H1 (cell line): ENCODE measurements at regions not wholly inside any gene's neighbourhood (a gene's known extent, or its start where the extent isn't known, plus 50 kb on each side); places are given as distances from the start of the nearest gene placed in this dataset.

Source experiments
- CTCF ChIA-PET: fragments of 300-600 bp; sonication (Branson Sonifier 250); formaldehyde crosslinking; loops from one replicate; lab custom pipeline; 2021; ENCODE audit not compliant: partially characterized antibody; lab: Charles Lee
- POLR2A ChIA-PET: fragments of 300-600 bp; sonication (Branson Sonifier 250); formaldehyde crosslinking; loops from one replicate; lab custom pipeline; 2021; ENCODE audit warnings: inconsistent platforms; ENCODE audit not compliant: partially characterized antibody; lab: Charles Lee
- DNase-seq, 2 experiments: peaks; one replicate each; pipeline versions ENCODE4 v3.0.0 to v3.0.0-alpha.2; 2010 to 2022; ENCODE audit warnings: low spot score in 2 of 2, low read depth in 1 of 2, mixed read lengths in 1 of 2
- FAIRE-seq: peaks from 2 replicates; lab custom pipeline; 2011; peaks lifted over from hg19 to GRCh38; lab: Jason Lieb, UNC
- H2AFZ ChIP-seq: 2 replicates; pipeline ENCODE4 v1.8.1; 2012; ENCODE audit warnings: low read length, inconsistent platforms
- H2AK5ac ChIP-seq: 2 replicates; pipeline ENCODE4 v1.6.1; 2013; ENCODE audit warnings: low read depth, low read length
- H2BK120ac ChIP-seq: replicated peaks from 2 replicates; pipeline ENCODE3; 2013; ENCODE audit warnings: low read depth, low read length, inconsistent platforms
- H2BK12ac ChIP-seq: 2 replicates; pipeline ENCODE4 v1.6.1; 2013; ENCODE audit warnings: low read depth, low read length
- H2BK15ac ChIP-seq: 2 replicates; pipeline ENCODE4 v1.6.1; 2013; ENCODE audit warnings: low read length
- H2BK20ac ChIP-seq: 2 replicates; pipeline ENCODE4 v1.6.1; 2013; ENCODE audit warnings: low read length
- H2BK5ac ChIP-seq: 2 replicates; pipeline ENCODE4 v1.6.1; 2013; ENCODE audit warnings: low read depth, low read length
- H3K14ac ChIP-seq: 2 replicates; pipeline ENCODE4 v1.6.1; 2013; ENCODE audit warnings: inconsistent platforms; ENCODE audit not compliant: insufficient read length
- H3K18ac ChIP-seq: 2 replicates; pipeline ENCODE4 v1.6.1; 2013; ENCODE audit warnings: low read length; ENCODE audit errors: extremely low read depth
- H3K23ac ChIP-seq: 2 replicates; pipeline ENCODE4 v1.6.1; 2013; ENCODE audit warnings: inconsistent platforms; ENCODE audit not compliant: insufficient read length
- H3K23me2 ChIP-seq: 2 replicates; pipeline ENCODE4 v1.6.1; 2013; ENCODE audit warnings: low read depth, low read length
- H3K27ac ChIP-seq: 2 replicates; pipeline ENCODE4 v1.6.1; 2011; ENCODE audit warnings: low read depth, low read length, inconsistent platforms
- H3K27me3 ChIP-seq, 4 experiments: replicated peaks in 1 of 4; 1 replicate in 1 of 4; 2 replicates in 3 of 4; pipeline versions ENCODE4 v1.6.1 to v1.8.1; 2011 to 2013; ENCODE audit warnings: low read length in 3 of 4, mild to moderate bottlenecking in 3 of 4, inconsistent platforms in 2 of 4, mixed read lengths in 2 of 4, moderate library complexity in 1 of 4; ENCODE audit not compliant: control insufficient read depth in 3 of 4, insufficient read depth in 3 of 4; ENCODE audit errors: extremely low read depth in 1 of 4
- H3K36me3 ChIP-seq, 4 experiments: 2 replicates each; pipeline versions ENCODE4 v1.6.1 to v1.8.1; 2011 to 2013; ENCODE audit warnings: mild to moderate bottlenecking in 4 of 4, low read length in 3 of 4, moderate library complexity in 2 of 4, control low read depth in 1 of 4, inconsistent platforms in 1 of 4; ENCODE audit not compliant: insufficient read depth in 4 of 4, control insufficient read depth in 2 of 4
- H3K4ac ChIP-seq: replicated peaks from 2 replicates; pipeline ENCODE3; 2013; ENCODE audit warnings: low read length, low read depth, mixed read lengths, inconsistent platforms; ENCODE audit not compliant: insufficient read length
- H3K4me1 ChIP-seq, 4 experiments: replicated peaks in 1 of 4; 1 replicate in 1 of 4; 2 replicates in 3 of 4; pipeline versions ENCODE4 v1.6.1 to v1.8.1; 2011 to 2013; ENCODE audit warnings: low read length in 3 of 4, inconsistent platforms in 2 of 4, mixed read lengths in 1 of 4; ENCODE audit not compliant: insufficient read depth in 4 of 4, control insufficient read depth in 3 of 4
- H3K4me2 ChIP-seq, 2 experiments: 2 replicates each; pipeline versions ENCODE4 v1.6.1 to v1.8.1; 2011 to 2013; ENCODE audit warnings: low read depth in 2 of 2, low read length in 2 of 2, control low read depth in 1 of 2, inconsistent platforms in 1 of 2, mild to moderate bottlenecking in 1 of 2; ENCODE audit not compliant: insufficient read depth in 1 of 2
- H3K4me3 ChIP-seq, 4 experiments: fragments of 200-600, 300-600 bp in 1 of 4; sonication (generic), shearing (Covaris generic), sonication (Bioruptor Twin) in 1 of 4; 2 replicates each; pipeline versions ENCODE4 v1.5.1 to v1.8.1; 2011 to 2016; ENCODE audit warnings: low read length in 4 of 4, low read depth in 3 of 4, control low read depth in 2 of 4, inconsistent platforms in 2 of 4, mild to moderate bottlenecking in 2 of 4, mixed read lengths in 1 of 4, moderate library complexity in 1 of 4; ENCODE audit not compliant: insufficient read depth in 2 of 4; ENCODE audit errors: extremely low read depth in 1 of 4
- H3K56ac ChIP-seq: replicated peaks from 2 replicates; pipeline ENCODE3; 2013; ENCODE audit warnings: low read depth, mild to moderate bottlenecking, mixed read lengths, low read length, inconsistent platforms; ENCODE audit not compliant: insufficient read length
- H3K79me1 ChIP-seq: 2 replicates; pipeline ENCODE4 v1.6.1; 2013; ENCODE audit warnings: low read depth, low read length, control low read depth
- H3K79me2 ChIP-seq, 2 experiments: 2 replicates each; pipeline versions ENCODE4 v1.6.1 to v1.8.1; 2012 to 2013; ENCODE audit warnings: low read length in 2 of 2, mild to moderate bottlenecking in 2 of 2, inconsistent platforms in 1 of 2; ENCODE audit not compliant: insufficient read depth in 2 of 2, control insufficient read depth in 1 of 2
- H3K9ac ChIP-seq, 4 experiments: replicated peaks in 1 of 4; 1 replicate in 1 of 4; 2 replicates in 3 of 4; pipeline versions ENCODE4 v1.6.1 to v1.8.1; 2011 to 2013; ENCODE audit warnings: low read depth in 3 of 4, low read length in 3 of 4, control low read depth in 2 of 4, mild to moderate bottlenecking in 2 of 4, moderate library complexity in 2 of 4, inconsistent platforms in 1 of 4; ENCODE audit errors: extremely low read depth in 1 of 4
- H3K9me3 ChIP-seq, 2 experiments: 2 replicates each; pipeline versions ENCODE4 v1.6.1 to v1.8.1; 2012 to 2013; ENCODE audit warnings: mild to moderate bottlenecking in 2 of 2, moderate library complexity in 2 of 2, control low read depth in 1 of 2, inconsistent platforms in 1 of 2, low read depth in 1 of 2, low read length in 1 of 2, mixed read lengths in 1 of 2; ENCODE audit not compliant: insufficient read depth in 2 of 2
- H4K20me1 ChIP-seq, 2 experiments: replicated peaks in 1 of 2; 2 replicates each; pipeline versions ENCODE3 to v1.8.1; 2011 to 2013; ENCODE audit warnings: inconsistent platforms in 2 of 2, low read length in 2 of 2, mild to moderate bottlenecking in 1 of 2; ENCODE audit not compliant: insufficient read depth in 2 of 2, control insufficient read depth in 1 of 2
- H4K5ac ChIP-seq: 2 replicates; pipeline ENCODE4 v1.6.1; 2013; ENCODE audit warnings: low read length, low read depth, mixed read lengths, inconsistent platforms; ENCODE audit not compliant: insufficient read length
- H4K8ac ChIP-seq: 2 replicates; pipeline ENCODE4 v1.8.0; 2013; ENCODE audit warnings: mild to moderate bottlenecking, moderate library complexity, low read length, inconsistent platforms; ENCODE audit not compliant: insufficient read depth; ENCODE audit errors: extremely low read depth
- H4K91ac ChIP-seq: replicated peaks from 2 replicates; pipeline ENCODE3; 2013; ENCODE audit warnings: low read length, mixed read lengths, inconsistent platforms; ENCODE audit not compliant: insufficient read length
- BRCA1 ChIP-seq: IDR thresholded peaks from 2 replicates; pipeline ENCODE4 v1.6.1; 2012; ENCODE audit warnings: low read depth, low read length, improper control_type of control experiment
- EP300 ChIP-seq, 2 experiments: IDR thresholded peaks; 1 replicate in 1 of 2; 2 replicates in 1 of 2; pipeline ENCODE4 v1.6.1; 2011 to 2012; ENCODE audit warnings: low read depth in 2 of 2, low read length in 2 of 2, mild to moderate bottlenecking in 2 of 2, borderline replicate concordance in 1 of 2, inconsistent platforms in 1 of 2, moderate library complexity in 1 of 2
- KDM5A ChIP-seq: fragments of 200-600 bp; IDR thresholded peaks from 2 replicates; pipeline ENCODE4 v1.7.1; 2012; ENCODE audit warnings: mild to moderate bottlenecking, low read length, inconsistent platforms, mixed read lengths
- MAX ChIP-seq: IDR thresholded peaks from 2 replicates; pipeline ENCODE4 v1.6.1; 2012; ENCODE audit warnings: inconsistent platforms
- RAD21 ChIP-seq, 2 experiments: IDR thresholded peaks in 1 of 2; conservative IDR thresholded peaks in 1 of 2; 2 replicates each; pipeline ENCODE4 v1.6.1; 2011; ENCODE audit warnings: low read depth in 2 of 2, low read length in 2 of 2, improper control_type of control experiment in 1 of 2, inconsistent platforms in 1 of 2, mild to moderate bottlenecking in 1 of 2, moderate library complexity in 1 of 2
- RBBP5 ChIP-seq: IDR thresholded peaks from 2 replicates; pipeline ENCODE4 v1.7.1; 2012; ENCODE audit warnings: low read depth, mild to moderate bottlenecking, inconsistent platforms, low read length, moderate library complexity, borderline replicate concordance
- RNF2 ChIP-seq: fragments of 200-900, 300-1000 bp; sonication (generic); IDR thresholded peaks from 2 replicates; pipeline ENCODE4 v1.7.1; 2016; ENCODE audit warnings: borderline replicate concordance, low read depth, mild to moderate bottlenecking, antibody characterized with exemption, low read length; ENCODE audit not compliant: poor library complexity, severe bottlenecking; ENCODE audit errors: missing control alignments
- RXRA ChIP-seq: IDR thresholded peaks from 2 replicates; pipeline ENCODE4 v1.6.1; 2011; ENCODE audit warnings: low read depth, mild to moderate bottlenecking, low read length, moderate library complexity; ENCODE audit not compliant: insufficient read depth
- SIN3A ChIP-seq, 2 experiments: IDR thresholded peaks in 1 of 2; conservative IDR thresholded peaks in 1 of 2; 2 replicates each; pipeline ENCODE4 v1.6.1; 2011 to 2012; ENCODE audit warnings: low read length in 2 of 2, improper control_type of control experiment in 1 of 2, low read depth in 1 of 2, mild to moderate bottlenecking in 1 of 2
- SIRT6 ChIP-seq: IDR thresholded peaks from one replicate; pipeline ENCODE4 v1.7.1; 2012; ENCODE audit warnings: low read length, inconsistent platforms
- TAF1 ChIP-seq: IDR thresholded peaks from 2 replicates; pipeline ENCODE4 v1.6.1; 2011; ENCODE audit warnings: mild to moderate bottlenecking, low read depth, low read length
- TBP ChIP-seq: IDR thresholded peaks from 2 replicates; pipeline ENCODE4 v1.6.1; 2011; ENCODE audit warnings: low read depth, low read length, improper control_type of control experiment
- TCF12 ChIP-seq: IDR thresholded peaks from 2 replicates; pipeline ENCODE4 v1.6.1; 2011; ENCODE audit warnings: low read depth, mild to moderate bottlenecking, low read length
- ZNF274 ChIP-seq: IDR thresholded peaks from 2 replicates; pipeline ENCODE4 v1.7.0; 2012; ENCODE audit warnings: low read length, borderline replicate concordance; ENCODE audit errors: extremely low read depth
- WGBS, 2 experiments: shearing (Covaris generic) in 1 of 2; methylation state at CpG; one replicate each; pipeline versions ENCODE4 v1.1.6 to v1.1.7; 2013 to 2015; ENCODE audit warnings: low lambda C conversion rate in 2 of 2, mixed read lengths in 2 of 2, inconsistent platforms in 1 of 2, low coverage in 1 of 2, missing lambda C conversion rate in 1 of 2; ENCODE audit not compliant: insufficient replicate concordance in 2 of 2, insufficient coverage in 1 of 2, insufficient read length in 1 of 2; ENCODE audit errors: extremely low coverage in 1 of 2, missing lambda C conversion rate in 1 of 2; 5-methylcytosine and 5-hydroxymethylcytosine counted together

- H3K27me3 ChIP-seq, result no peaks in the 10 kb centered on the region
- no peak overlapping the region for H4K8ac ChIP-seq
- no peaks in the 10 kb centered on the region for H3K23me2 ChIP-seq
- H2BK5ac ChIP-seq, result no peak overlapping the region
- H3K4me1 ChIP-seq, result no peaks in the 10 kb centered on the region
- CTCF ChIA-PET, result interaction anchor here (0.8 kb wide), 1 partner anchor 11 kb away, joined by 3 read pairs; no protein-coding TSS in a partner anchor
- no peak overlapping the region for H3K14ac ChIP-seq
- no peak overlapping the region for H3K4me3 ChIP-seq
- TF ChIP-seq SIRT6 (no peak), EP300 (IDR thresholded peaks at IDR 0.05; ENCODE audit: borderline replicate concordance in 1 of 2, low read depth in 2 of 2, low read length in 2 of 2) (no peak), SIN3A (conservative IDR thresholded peaks at IDR 0.05 in 1 of 2, IDR thresholded peaks at IDR 0.05 in 1 of 2; ENCODE audit: low read depth in 1 of 2, low read length in 2 of 2) (no peak), MAX (no peak), TCF12 (no peak), RXRA (no peak), RNF2 (no peak), ZNF274 (no peak), BRCA1 (no peak), KDM5A (no peak), RAD21 (IDR thresholded peaks at IDR 0.05 in 1 of 2, conservative IDR thresholded peaks at IDR 0.05 in 1 of 2; ENCODE audit: low read depth in 2 of 2, low read length in 2 of 2) (no peak), TBP (no peak), RBBP5 (no peak), TAF1 (no peak)
- no peaks in the 10 kb centered on the region for H3K9me3 ChIP-seq
- WGBS, 2 experiments, result 44% methylated on average over 2 of the region's 2 CpGs; no CpG with 5 or more reads in 1 of the 2 experiments
- H2BK20ac ChIP-seq, result no peak overlapping the region
- H2AFZ ChIP-seq, result no peak overlapping the region
- DNase-seq, result no peak
- H2BK12ac ChIP-seq, result no peak overlapping the region
- H2AK5ac ChIP-seq, result no peak overlapping the region
- POLR2A ChIA-PET, result no interaction called here
- no peak for FAIRE-seq
- no peak overlapping the region for H3K27ac ChIP-seq
- no peak overlapping the region for H2BK120ac ChIP-seq
- no peak overlapping the region for H2BK15ac ChIP-seq
- no peak overlapping the region for H3K4me2 ChIP-seq
- H3K79me1 ChIP-seq, result no peaks in the 10 kb centered on the region
- H4K5ac ChIP-seq, result no peak overlapping the region
- H4K20me1 ChIP-seq, result no peaks in the 10 kb centered on the region
- H3K36me3 ChIP-seq, result no peaks in the 10 kb centered on the region
- no peak overlapping the region for H3K56ac ChIP-seq
- no peak overlapping the region for H3K23ac ChIP-seq
- no peak overlapping the region for H4K91ac ChIP-seq
- no peak overlapping the region for H3K4ac ChIP-seq
- H3K18ac ChIP-seq, result no peak overlapping the region
- no peak overlapping the region for H3K9ac ChIP-seq
- H3K79me2 ChIP-seq, result no peaks in the 10 kb centered on the region
Measured at GRCh38 chr7:113968713-113969112, 49.9 kb upstream of the PPP1R3A start.
